Uterus (tissue), 3 donors: ENCODE measurements at regions not wholly inside any gene's neighbourhood (a gene's known extent, or its start where the extent isn't known, plus 50 kb on each side); places are given as distances from the start of the nearest gene placed in this dataset.

Experiments used
- DNase-seq, 2 donors: peaks; one replicate each; pipeline ENCODE4 v3.0.0-alpha.2; 2019 to 2020
- H3K27ac ChIP-seq, 2 donors: fragments of 200-600 bp; sonication (generic); 1 replicate in 1 of 2; 2 replicates in 1 of 2; pipeline ENCODE4 v1.5.1; 2016 to 2018
- H3K27me3 ChIP-seq, 2 donors: fragments of 200-600 bp; sonication (generic); one replicate each; pipeline ENCODE4 v1.5.1; 2018 to 2019; ENCODE audit warnings: control low read depth in 1 of 2
- H3K36me3 ChIP-seq, 2 donors: fragments of 200-600 bp; sonication (generic); one replicate each; pipeline ENCODE4 v1.5.1; 2019; ENCODE audit warnings: control low read depth in 1 of 2
- H3K4me1 ChIP-seq, 2 donors: fragments of 200-600 bp; sonication (generic); one replicate each; pipeline ENCODE4 v1.5.1; 2018 to 2019; ENCODE audit warnings: control low read depth in 1 of 2
- H3K4me3 ChIP-seq, 2 donors: fragments of 200-600 bp; sonication (generic); 1 replicate in 1 of 2; 2 replicates in 1 of 2; pipeline ENCODE4 v1.5.1; 2018 to 2019; ENCODE audit warnings: mild to moderate bottlenecking in 1 of 2
- H3K9me3 ChIP-seq, 2 donors: fragments of 200-600 bp; sonication (generic); one replicate each; pipeline ENCODE4 v1.5.1; 2019; ENCODE audit warnings: control low read depth in 1 of 2
- POLR2A ChIP-seq, 2 donors: fragments of 450-650 bp; IDR thresholded peaks; one replicate each; pipeline ENCODE4 v1.6.1; 2016; ENCODE audit warnings: antibody characterized with exemption in 2 of 2, mild to moderate bottlenecking in 1 of 2, moderate library complexity in 1 of 2
- intact Hi-C: fragments of 100-400 bp; cut with DNase I; formaldehyde crosslinking; loops from one replicate; pipeline ENCODE4 v1.15.1; 2023; ENCODE audit warnings: low total_unique reads
- TF ChIP-seq, protein P1 (sequence below), 4 experiments: fragments of 200-600 bp in 2 of 4; fragments of 450-650 bp in 2 of 4; sonication (generic) in 2 of 4; IDR thresholded peaks; one replicate each; pipeline ENCODE4 v1.5.1; 2016 to 2019; ENCODE audit warnings: antibody characterized with exemption in 4 of 4, mild to moderate bottlenecking in 2 of 4, moderate library complexity in 1 of 4
- donor health status: DM: yes; HTN: yes; CAD: no.

DNA sequence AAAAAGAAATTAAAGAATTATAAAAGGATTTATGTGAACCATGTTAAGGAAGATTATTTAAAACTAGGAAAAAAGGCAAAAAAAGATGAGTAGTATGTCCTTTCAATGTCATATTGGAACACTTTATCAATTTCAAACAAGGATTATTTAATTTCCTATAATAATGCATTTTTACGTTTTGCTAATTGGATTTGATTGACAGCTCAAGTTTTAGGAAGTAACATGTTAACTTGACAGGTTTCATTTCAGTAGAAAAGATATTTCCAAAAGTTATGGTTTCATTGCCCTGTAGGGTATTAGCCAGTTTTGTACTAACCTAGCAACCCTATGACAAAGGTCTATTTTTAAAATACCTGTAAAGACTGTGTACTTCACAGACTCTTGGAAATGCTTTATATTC is 379.6 kb upstream of the ZFP42 start:
- Histone ChIP-seq H3K4me3 (no peak overlapping the region), H3K27me3 (no peaks in the 10 kb centered on the region), H3K4me1 (no peaks in the 10 kb centered on the region), H3K27ac (no peak overlapping the region), H3K36me3 (no peaks in the 10 kb centered on the region), H3K9me3 (no peaks in the 10 kb centered on the region)
- intact Hi-C loops, result no loop called here
- no peak for DNase-seq
- no peak for TF ChIP-seq POLR2A (IDR thresholded peaks at IDR 0.05)
- TF ChIP-seq, protein P1, sequence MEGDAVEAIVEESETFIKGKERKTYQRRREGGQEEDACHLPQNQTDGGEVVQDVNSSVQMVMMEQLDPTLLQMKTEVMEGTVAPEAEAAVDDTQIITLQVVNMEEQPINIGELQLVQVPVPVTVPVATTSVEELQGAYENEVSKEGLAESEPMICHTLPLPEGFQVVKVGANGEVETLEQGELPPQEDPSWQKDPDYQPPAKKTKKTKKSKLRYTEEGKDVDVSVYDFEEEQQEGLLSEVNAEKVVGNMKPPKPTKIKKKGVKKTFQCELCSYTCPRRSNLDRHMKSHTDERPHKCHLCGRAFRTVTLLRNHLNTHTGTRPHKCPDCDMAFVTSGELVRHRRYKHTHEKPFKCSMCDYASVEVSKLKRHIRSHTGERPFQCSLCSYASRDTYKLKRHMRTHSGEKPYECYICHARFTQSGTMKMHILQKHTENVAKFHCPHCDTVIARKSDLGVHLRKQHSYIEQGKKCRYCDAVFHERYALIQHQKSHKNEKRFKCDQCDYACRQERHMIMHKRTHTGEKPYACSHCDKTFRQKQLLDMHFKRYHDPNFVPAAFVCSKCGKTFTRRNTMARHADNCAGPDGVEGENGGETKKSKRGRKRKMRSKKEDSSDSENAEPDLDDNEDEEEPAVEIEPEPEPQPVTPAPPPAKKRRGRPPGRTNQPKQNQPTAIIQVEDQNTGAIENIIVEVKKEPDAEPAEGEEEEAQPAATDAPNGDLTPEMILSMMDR (IDR thresholded peaks at IDR 0.05), result no peak

DNA sequence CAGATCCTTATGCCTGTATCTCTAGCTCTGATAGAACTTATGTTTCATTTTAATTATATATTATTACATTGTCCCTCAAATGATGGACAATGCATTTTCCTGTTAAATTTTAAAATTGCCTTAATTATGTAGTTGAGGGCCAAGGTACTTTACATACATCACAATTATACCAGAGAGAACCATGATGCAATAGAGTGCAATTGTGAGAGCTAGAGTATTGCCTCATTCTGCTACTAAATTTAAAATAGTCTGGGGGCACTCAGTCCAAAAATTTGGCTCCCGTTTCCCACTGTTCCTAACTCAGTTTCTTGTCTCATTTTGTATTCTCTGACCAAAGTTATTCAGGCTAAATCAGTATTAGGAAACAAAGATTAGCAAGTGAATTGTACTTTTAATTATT is 378.5 kb upstream of the ZFP42 start:
- Histone ChIP-seq H3K36me3 (no peaks in the 10 kb centered on the region), H3K4me1 (no peaks in the 10 kb centered on the region), H3K4me3 (no peak overlapping the region), H3K27ac (no peak overlapping the region), H3K9me3 (no peaks in the 10 kb centered on the region), H3K27me3 (no peaks in the 10 kb centered on the region)
- no peak for DNase-seq
- intact Hi-C loops, result no loop called here
- TF ChIP-seq POLR2A (IDR thresholded peaks at IDR 0.05), result no peak
- TF ChIP-seq, protein P1 (IDR thresholded peaks at IDR 0.05), result no peak

DNA sequence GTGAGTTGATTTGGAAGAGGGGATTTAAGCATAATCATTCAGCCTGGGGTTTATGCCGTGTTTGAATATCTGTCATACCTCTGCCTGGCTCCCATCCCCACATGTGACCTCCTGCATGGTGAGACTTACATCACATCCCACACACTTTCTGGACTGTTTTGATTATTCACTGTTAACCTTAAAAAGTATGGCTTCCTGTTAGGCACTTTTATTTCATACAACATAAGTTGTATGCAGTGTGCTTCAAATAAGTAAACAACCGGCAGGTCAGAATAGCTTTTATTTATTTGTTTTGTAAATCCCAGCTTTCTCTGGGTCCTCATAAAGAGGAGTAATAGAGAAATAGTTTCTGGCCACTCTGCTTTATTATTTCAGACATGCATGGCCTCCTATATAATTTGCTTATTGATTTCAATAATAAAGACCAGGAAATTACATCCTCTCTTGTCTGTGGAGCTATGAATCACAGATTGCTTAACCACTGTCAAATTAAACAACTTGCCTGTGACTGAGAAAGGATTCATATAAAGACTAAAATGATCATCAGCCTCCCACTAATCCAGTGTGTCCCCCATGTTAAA is 376.8 kb upstream of the ZFP42 start:
- TF ChIP-seq POLR2A (IDR thresholded peaks at IDR 0.05), result no peak
- TF ChIP-seq, protein P1 (IDR thresholded peaks at IDR 0.05), result no peak
- no peaks in the 10 kb centered on the region for H3K27me3 ChIP-seq
- no peak overlapping the region for H3K4me3 ChIP-seq
- H3K36me3 ChIP-seq, result no peaks in the 10 kb centered on the region
- no peak overlapping the region for H3K27ac ChIP-seq
- H3K9me3 ChIP-seq, result no peaks in the 10 kb centered on the region
- no peak for DNase-seq
- intact Hi-C loops, result no loop called here
- H3K4me1 ChIP-seq, result no peaks in the 10 kb centered on the region

DNA sequence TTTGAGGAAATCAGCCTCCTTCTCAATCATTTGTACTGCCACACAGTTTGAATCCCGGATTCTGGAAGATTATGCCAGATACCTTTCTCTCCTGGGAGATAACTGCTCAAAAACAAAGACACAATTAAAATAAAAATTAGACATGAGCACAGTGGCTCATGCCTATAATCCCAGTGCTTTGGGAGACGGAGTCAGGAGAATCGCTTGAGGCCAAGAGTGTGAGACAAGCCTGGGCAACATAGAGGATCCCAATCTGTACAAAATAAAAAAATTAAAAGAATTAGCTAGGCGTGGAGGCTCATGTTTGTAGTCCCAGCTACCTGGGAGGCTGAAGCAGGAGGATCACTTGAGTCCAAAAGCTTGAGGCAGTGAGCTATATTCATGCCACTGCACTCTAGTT is 376.3 kb upstream of the ZFP42 start:
- intact Hi-C loops, result no loop called here
- H3K9me3 ChIP-seq, result no peaks in the 10 kb centered on the region
- TF ChIP-seq POLR2A (IDR thresholded peaks at IDR 0.05), result no peak
- TF ChIP-seq, protein P1 (IDR thresholded peaks at IDR 0.05), result no peak

DNA sequence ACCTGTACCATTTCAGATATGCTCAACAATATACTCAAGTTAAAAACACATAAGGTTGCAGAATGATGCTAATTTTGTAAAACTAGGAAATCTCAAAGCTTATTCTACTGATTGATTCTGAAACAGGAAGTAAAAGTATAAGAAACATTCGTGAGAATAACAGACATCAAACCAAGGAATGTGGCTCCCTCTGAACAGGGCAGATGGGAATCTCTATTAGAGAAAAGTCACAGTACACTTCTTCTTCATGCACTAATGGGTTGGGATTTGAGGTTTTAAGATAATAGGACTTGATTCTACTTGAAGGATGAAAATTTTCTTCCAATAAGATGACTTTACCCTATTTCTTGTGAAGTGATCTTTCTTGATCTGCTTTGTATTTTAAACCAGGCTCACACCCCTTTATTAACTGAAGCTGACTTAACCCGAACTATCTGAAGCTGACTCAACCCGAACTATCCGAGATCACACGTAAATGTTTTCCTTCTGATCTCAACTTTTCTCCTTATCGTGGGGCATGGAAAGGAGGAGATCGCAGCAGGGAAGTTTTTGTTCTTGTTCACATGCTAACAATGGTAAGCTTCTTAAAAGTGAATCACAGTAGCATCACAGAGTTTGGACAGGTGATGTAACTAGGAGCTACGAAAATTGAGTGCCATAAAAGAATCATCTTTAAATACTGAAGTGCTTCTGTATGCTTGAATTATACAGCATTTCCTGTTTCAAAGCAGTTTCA is 363.1 kb upstream of the ZFP42 start:
- Histone ChIP-seq H3K27ac (no peak overlapping the region), H3K4me3 (no peak overlapping the region), H3K27me3 (no peaks in the 10 kb centered on the region), H3K4me1 (no peaks in the 10 kb centered on the region), H3K9me3 (no peaks in the 10 kb centered on the region), H3K36me3 (no peaks in the 10 kb centered on the region)
- DNase-seq, result no peak
- TF ChIP-seq, protein P1 (IDR thresholded peaks at IDR 0.05), result no peak
- no peak for TF ChIP-seq POLR2A (IDR thresholded peaks at IDR 0.05)
- intact Hi-C loops, result no loop called here

More for the DNA sequence above, 376.3 kb upstream of the ZFP42 start:
- Histone ChIP-seq H3K27me3 (no peaks in the 10 kb centered on the region), H3K27ac (no peak overlapping the region), H3K36me3 (no peaks in the 10 kb centered on the region), H3K4me3 (no peak overlapping the region), H3K4me1 (no peaks in the 10 kb centered on the region)
- DNase-seq, result no peak
